ENCODE measurements at regions not wholly inside any gene's neighbourhood (a gene's known extent, or its start where the extent isn't known, plus 50 kb on each side); places are given as distances from the start of the nearest gene placed in this dataset.

DNA sequence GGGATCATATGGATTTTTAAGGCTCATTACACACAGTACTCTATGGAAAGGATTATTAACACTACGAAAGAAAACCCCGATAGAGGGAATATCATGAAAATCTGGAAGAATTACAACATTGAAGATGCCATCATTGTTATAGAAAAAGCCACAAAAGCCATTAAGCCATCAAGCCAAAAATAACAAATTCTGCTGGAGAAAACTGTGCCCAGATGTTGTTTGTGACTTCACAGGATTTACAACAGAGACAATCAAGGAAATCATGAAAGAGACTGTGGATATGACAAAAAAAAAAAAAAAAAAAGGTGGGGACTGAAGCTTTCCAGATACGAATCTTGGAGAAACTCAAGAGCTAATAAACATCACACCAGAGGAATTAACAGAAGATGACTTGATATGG is 433.8 kb upstream of the CDH6 start:
- no peak overlapping the region for H3K27ac ChIP-seq (ENCODE audit: low read depth, low read length)
- no peaks in the 10 kb centered on the region for H3K79me2 ChIP-seq (ENCODE audit: control insufficient read depth, low read length)
- H3K9me2 ChIP-seq (replicated peaks; ENCODE audit: control insufficient read depth, low read length): no peaks in the 10 kb centered on the region
- TF ChIP-seq, protein P1, sequence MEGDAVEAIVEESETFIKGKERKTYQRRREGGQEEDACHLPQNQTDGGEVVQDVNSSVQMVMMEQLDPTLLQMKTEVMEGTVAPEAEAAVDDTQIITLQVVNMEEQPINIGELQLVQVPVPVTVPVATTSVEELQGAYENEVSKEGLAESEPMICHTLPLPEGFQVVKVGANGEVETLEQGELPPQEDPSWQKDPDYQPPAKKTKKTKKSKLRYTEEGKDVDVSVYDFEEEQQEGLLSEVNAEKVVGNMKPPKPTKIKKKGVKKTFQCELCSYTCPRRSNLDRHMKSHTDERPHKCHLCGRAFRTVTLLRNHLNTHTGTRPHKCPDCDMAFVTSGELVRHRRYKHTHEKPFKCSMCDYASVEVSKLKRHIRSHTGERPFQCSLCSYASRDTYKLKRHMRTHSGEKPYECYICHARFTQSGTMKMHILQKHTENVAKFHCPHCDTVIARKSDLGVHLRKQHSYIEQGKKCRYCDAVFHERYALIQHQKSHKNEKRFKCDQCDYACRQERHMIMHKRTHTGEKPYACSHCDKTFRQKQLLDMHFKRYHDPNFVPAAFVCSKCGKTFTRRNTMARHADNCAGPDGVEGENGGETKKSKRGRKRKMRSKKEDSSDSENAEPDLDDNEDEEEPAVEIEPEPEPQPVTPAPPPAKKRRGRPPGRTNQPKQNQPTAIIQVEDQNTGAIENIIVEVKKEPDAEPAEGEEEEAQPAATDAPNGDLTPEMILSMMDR (IDR thresholded peaks at IDR 0.05; ENCODE audit: low read depth, low read length, poor library complexity, severe bottlenecking): no peak
- TF ChIP-seq EZH2phosphoT487 (IDR thresholded peaks at IDR 0.05; ENCODE audit: borderline replicate concordance, low read length): no peak
- H3K36me3 ChIP-seq (ENCODE audit: control insufficient read depth, low read length): no peaks in the 10 kb centered on the region
- no peaks in the 10 kb centered on the region for H3F3A ChIP-seq (ENCODE audit: control insufficient read depth, insufficient read depth)
- no peaks in the 10 kb centered on the region for H4K20me1 ChIP-seq (ENCODE audit: control insufficient read depth, insufficient read depth, low read depth, low read length)
- H3K4me2 ChIP-seq (ENCODE audit: low read length): no peak overlapping the region
- H3K27me3 ChIP-seq (ENCODE audit: control insufficient read depth, low read length): no peaks in the 10 kb centered on the region
- H3K9me3 ChIP-seq (ENCODE audit: control insufficient read depth, insufficient read depth, low read length): no peaks in the 10 kb centered on the region
- no peak overlapping the region for H3K4me3 ChIP-seq (ENCODE audit: low read length)
- H3K4me1 ChIP-seq (ENCODE audit: control insufficient read depth, low read length): no peaks in the 10 kb centered on the region

DNA sequence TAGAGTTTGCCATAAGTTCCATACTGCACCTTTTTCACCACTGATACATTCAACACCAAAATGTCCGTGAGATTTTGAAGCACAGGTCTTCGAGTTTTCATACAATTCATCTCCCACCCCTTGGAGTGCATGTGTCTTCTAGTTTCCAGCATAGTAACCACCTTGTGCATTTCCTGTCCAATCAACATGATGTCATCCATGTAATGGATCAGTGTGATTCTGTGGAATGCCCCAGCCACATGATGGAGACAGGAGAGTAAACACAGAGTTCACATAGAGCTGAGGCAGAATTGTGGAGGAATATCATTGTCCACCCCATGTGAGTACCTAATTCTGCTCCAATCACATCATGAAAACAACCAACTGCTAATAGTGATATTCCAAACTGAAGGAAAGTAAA is 441.5 kb upstream of the CDH6 start:
- Histone ChIP-seq H3K4me2 (ENCODE audit: low read length) (no peak overlapping the region), H3K9me3 (ENCODE audit: control insufficient read depth, insufficient read depth, low read length) (0 out of 2 replicates have a peak, but pooled peaks cover 2% of the 10 kb centered on the region), H3K4me3 (ENCODE audit: low read length) (no peak overlapping the region), H3K4me1 (ENCODE audit: control insufficient read depth, low read length) (no peaks in the 10 kb centered on the region), H3K27me3 (ENCODE audit: control insufficient read depth, low read length) (no peaks in the 10 kb centered on the region), H3K27ac (ENCODE audit: low read depth, low read length) (no peak overlapping the region), H3K9me2 (replicated peaks; ENCODE audit: control insufficient read depth, low read length) (no peaks in the 10 kb centered on the region), H3K36me3 (ENCODE audit: control insufficient read depth, low read length) (no peaks in the 10 kb centered on the region), H3F3A (ENCODE audit: control insufficient read depth, insufficient read depth) (no peaks in the 10 kb centered on the region), H4K20me1 (ENCODE audit: control insufficient read depth, insufficient read depth, low read depth, low read length) (no peaks in the 10 kb centered on the region), H3K79me2 (ENCODE audit: control insufficient read depth, low read length) (no peaks in the 10 kb centered on the region)
- TF ChIP-seq EZH2phosphoT487 (IDR thresholded peaks at IDR 0.05; ENCODE audit: borderline replicate concordance, low read length): no peak
- TF ChIP-seq, protein P1 (IDR thresholded peaks at IDR 0.05; ENCODE audit: low read depth, low read length, poor library complexity, severe bottlenecking): no peak

DNA sequence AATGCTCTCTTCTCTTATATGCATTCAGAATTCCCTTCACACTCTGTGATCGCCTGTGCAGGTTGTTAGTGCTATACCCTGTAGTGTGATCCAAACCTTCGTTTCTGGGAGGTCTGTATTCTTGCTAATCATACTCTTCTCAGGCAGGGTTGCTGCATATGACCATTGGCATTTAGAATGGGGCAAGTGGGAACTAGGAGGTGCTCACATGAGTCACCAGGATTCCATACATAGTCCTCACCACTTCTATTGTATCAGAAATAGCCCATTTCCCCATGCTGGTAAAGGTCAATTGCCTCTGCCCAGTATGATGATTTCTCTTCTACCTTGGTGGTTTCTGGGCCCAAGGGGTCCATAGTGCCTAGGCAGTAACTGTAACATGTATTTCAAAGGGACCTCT is 443.5 kb upstream of the CDH6 start:
- TF ChIP-seq, protein P1 (IDR thresholded peaks at IDR 0.05; ENCODE audit: low read depth, low read length, poor library complexity, severe bottlenecking): no peak
- TF ChIP-seq EZH2phosphoT487 (IDR thresholded peaks at IDR 0.05; ENCODE audit: borderline replicate concordance, low read length): no peak
- Histone ChIP-seq H3F3A (ENCODE audit: control insufficient read depth, insufficient read depth) (no peaks in the 10 kb centered on the region), H3K27me3 (ENCODE audit: control insufficient read depth, low read length) (no peaks in the 10 kb centered on the region), H3K27ac (ENCODE audit: low read depth, low read length) (no peak overlapping the region), H4K20me1 (ENCODE audit: control insufficient read depth, insufficient read depth, low read depth, low read length) (no peaks in the 10 kb centered on the region), H3K36me3 (ENCODE audit: control insufficient read depth, low read length) (no peaks in the 10 kb centered on the region), H3K9me2 (replicated peaks; ENCODE audit: control insufficient read depth, low read length) (no peaks in the 10 kb centered on the region), H3K4me1 (ENCODE audit: control insufficient read depth, low read length) (no peaks in the 10 kb centered on the region), H3K79me2 (ENCODE audit: control insufficient read depth, low read length) (no peaks in the 10 kb centered on the region), H3K4me3 (ENCODE audit: low read length) (no peak overlapping the region), H3K4me2 (ENCODE audit: low read length) (no peak overlapping the region), H3K9me3 (ENCODE audit: control insufficient read depth, insufficient read depth, low read length) (0 out of 2 replicates have a peak, but pooled peaks cover 2% of the 10 kb centered on the region)
